ENCODE measurements at regions not wholly inside any gene's neighbourhood (a gene's known extent, or its start where the extent isn't known, plus 50 kb on each side); places are given as distances from the start of the nearest gene placed in this dataset.

- H3K9ac ChIP-seq (ENCODE audit: insufficient read depth in 1 of 2, low read depth in 2 of 2, low read length in 2 of 2) = no peak overlapping the region
- no peak for TF ChIP-seq TCF3 (CRISPR knock-in tag; IDR thresholded peaks at IDR 0.05)
- no peak for TF ChIP-seq MTA2 (IDR thresholded peaks at IDR 0.05; ENCODE audit: low read depth)
- H2AFZ ChIP-seq (ENCODE audit: low read depth, low read length) = no peak overlapping the region
- ChIA-PET POLR2A (no interaction called here), CTCF (ENCODE audit: low intra/inter-chr PET ratio) (no interaction called here)
- BruUV-seq (replicated peaks) = no TSS peak
- no peak overlapping the region for H3K27ac ChIP-seq (ENCODE audit: extremely low read depth, low read depth, low read length)
- whole genome bisulfite sequencing (ENCODE audit: insufficient coverage, low coverage, missing lambda C conversion rate) = 0% methylated on average over 3 of the region's 3 CpGs
- no peaks in the 10 kb centered on the region for H3K9me1 ChIP-seq (ENCODE audit: control insufficient read depth, insufficient read depth, low read length)
- ATAC-seq (no peak), FAIRE-seq (no peak), DNase-seq (ENCODE audit: extremely low read depth in 1 of 4, low spot score in 3 of 4) (no peak)
- no peaks in the 10 kb centered on the region for H3K79me2 ChIP-seq (ENCODE audit: control insufficient read depth, insufficient read depth, low read length)
- H3K27me3 ChIP-seq (ENCODE audit: control insufficient read depth in 2 of 2, insufficient read depth in 2 of 2, low read length in 2 of 2) = no peaks in the 10 kb centered on the region
- H3K4me2 ChIP-seq (ENCODE audit: insufficient read depth, low read length) = no peak overlapping the region
- H3K36me3 ChIP-seq (ENCODE audit: control insufficient read depth, insufficient read depth, low read length) = no peaks in the 10 kb centered on the region
- no peaks in the 10 kb centered on the region for H3K4me1 ChIP-seq (replicated peaks in 1 of 2; ENCODE audit: control insufficient read depth in 2 of 2, insufficient read depth in 2 of 2, low read length in 2 of 2)
- no peak overlapping the region for H3K4me3 ChIP-seq
- in situ Hi-C loops (cut with MboI) = no loop called here
- no peaks in the 10 kb centered on the region for H4K20me1 ChIP-seq (replicated peaks; ENCODE audit: control insufficient read depth, insufficient read depth, low read length)
- intact Hi-C loops (cut with micrococcal nuclease) = no loop called here
- H3K9me3 ChIP-seq (replicated peaks; ENCODE audit: control insufficient read depth, insufficient read depth, low read depth, low read length) = no peaks in the 10 kb centered on the region
Observed at GRCh38 chr6:122042380-122042779, 357.1 kb upstream of the HSF2 start.

- Histone ChIP-seq H3K4me1 (replicated peaks in 1 of 2; ENCODE audit: control insufficient read depth in 2 of 2, insufficient read depth in 2 of 2, low read length in 2 of 2) (no peaks in the 10 kb centered on the region), H3K36me3 (ENCODE audit: control insufficient read depth, insufficient read depth, low read length) (no peaks in the 10 kb centered on the region), H3K9ac (ENCODE audit: insufficient read depth in 1 of 2, low read depth in 2 of 2, low read length in 2 of 2) (no peak overlapping the region), H3K79me2 (ENCODE audit: control insufficient read depth, insufficient read depth, low read length) (no peaks in the 10 kb centered on the region), H4K20me1 (replicated peaks; ENCODE audit: control insufficient read depth, insufficient read depth, low read length) (no peaks in the 10 kb centered on the region), H3K9me3 (replicated peaks; ENCODE audit: control insufficient read depth, insufficient read depth, low read depth, low read length) (no peaks in the 10 kb centered on the region), H3K4me3 (no peak overlapping the region), H3K27ac (ENCODE audit: extremely low read depth, low read depth, low read length) (no peak overlapping the region), H3K27me3 (ENCODE audit: control insufficient read depth in 2 of 2, insufficient read depth in 2 of 2, low read length in 2 of 2) (no peaks in the 10 kb centered on the region), H3K4me2 (ENCODE audit: insufficient read depth, low read length) (no peak overlapping the region), H2AFZ (ENCODE audit: low read depth, low read length) (no peak overlapping the region), H3K9me1 (ENCODE audit: control insufficient read depth, insufficient read depth, low read length) (no peaks in the 10 kb centered on the region)
- no TSS peak for BruUV-seq (replicated peaks)
- CTCF ChIA-PET (ENCODE audit: low intra/inter-chr PET ratio) = no interaction called here
- intact Hi-C loops (cut with micrococcal nuclease) = no loop called here
- POLR2A ChIA-PET = no interaction called here
- WGBS (ENCODE audit: insufficient coverage, low coverage, missing lambda C conversion rate) = 0% methylated on average over 9 of the region's 9 CpGs
- FAIRE-seq (no peak), ATAC-seq (no peak), DNase-seq (ENCODE audit: extremely low read depth in 1 of 4, low spot score in 3 of 4) (no peak)
- in situ Hi-C loops (cut with MboI) = no loop called here
- no peak for TF ChIP-seq MNT (conservative IDR thresholded peaks at IDR 0.05)
- TF ChIP-seq SP2 (IDR thresholded peaks at IDR 0.05; ENCODE audit: extremely low read depth, low read depth, low read length, poor library complexity, severe bottlenecking) = no peak
- no peak for TF ChIP-seq ZNF696 (CRISPR knock-in tag; conservative IDR thresholded peaks at IDR 0.05)
- no peak for TF ChIP-seq ZFP91 (CRISPR knock-in tag; IDR thresholded peaks at IDR 0.05)
- TF ChIP-seq ARID1B (IDR thresholded peaks at IDR 0.05) = no peak
- TF ChIP-seq MTA2 (IDR thresholded peaks at IDR 0.05; ENCODE audit: low read depth) = no peak
- TF ChIP-seq SIRT6 (IDR thresholded peaks at IDR 0.05; ENCODE audit: low read depth, low read length) = no peak
- no peak for TF ChIP-seq ZBTB9 (CRISPR knock-in tag; IDR thresholded peaks at IDR 0.05)
- TF ChIP-seq POLR2AphosphoS2 (IDR thresholded peaks at IDR 0.05; ENCODE audit: low read length) = no peak
- TF ChIP-seq MCM7 (IDR thresholded peaks at IDR 0.05) = no peak
- TF ChIP-seq NR2F6 (CRISPR knock-in tag; IDR thresholded peaks at IDR 0.05) = no peak
Observed at GRCh38 chr6:122042960-122043735, 356.3 kb upstream of the HSF2 start.

Measured in K562 (cell line).